IMR-90 (cell line): ENCODE measurements at regions not wholly inside any gene's neighbourhood (a gene's known extent, or its start where the extent isn't known, plus 50 kb on each side); places are given as distances from the start of the nearest gene placed in this dataset.

Experiments used
- ATAC-seq: fragments of 200-7000 bp; cut with Tn5 transposase; 2 replicates; pipeline ENCODE4 v1.9.1; 2020; ENCODE audit warnings: low read depth, mild to moderate bottlenecking, moderate library complexity
- BruUV-seq: library from RNA; stranded (reverse); fragments of 400-500 nt; replicated peaks from 2 replicates; lab custom pipeline; 2021; lab: Mats Ljungman, UMichigan
- CTCF ChIA-PET: fragments of 300-600 bp; formaldehyde crosslinking; extraction: SDS; loops from one replicate; lab custom pipeline; 2021; ENCODE audit warnings: antibody characterized with exemption; lab: Yijun Ruan, JAX
- POLR2A ChIA-PET: fragments of 300-600 bp; sonication (Branson Sonifier 250); formaldehyde crosslinking; loops from one replicate; lab custom pipeline; 2022; ENCODE audit warnings: antibody characterized with exemption; ENCODE audit not compliant: unreplicated experiment; lab: Charles Lee
- DNase-seq: peaks from one replicate; pipeline ENCODE4 v3.0.0; 2013
- H2AFZ ChIP-seq: replicated peaks from 2 replicates; pipeline ENCODE3; 2013; ENCODE audit warnings: low read length, mild to moderate bottlenecking; ENCODE audit not compliant: poor library complexity
- H2AK5ac ChIP-seq: 2 replicates; pipeline ENCODE4 v1.6.1; 2013; ENCODE audit warnings: low read depth, low read length, inconsistent platforms
- H2AK9ac ChIP-seq: replicated peaks from 2 replicates; pipeline ENCODE3; 2013; ENCODE audit warnings: mild to moderate bottlenecking, low read depth, low read length, moderate library complexity; ENCODE audit not compliant: poor library complexity
- H2BK120ac ChIP-seq: 2 replicates; pipeline ENCODE4 v1.6.1; 2013; ENCODE audit warnings: low read depth, low read length, inconsistent platforms
- H2BK15ac ChIP-seq: 3 replicates; pipeline ENCODE4 v1.6.1; 2013; ENCODE audit warnings: low read depth, low read length, inconsistent platforms
- H2BK20ac ChIP-seq: 2 replicates; pipeline ENCODE4 v1.6.1; 2013; ENCODE audit warnings: low read depth, mild to moderate bottlenecking, inconsistent platforms, low read length, moderate library complexity
- H2BK5ac ChIP-seq: 2 replicates; pipeline ENCODE4 v1.6.1; 2013; ENCODE audit warnings: mild to moderate bottlenecking, low read depth, low read length, inconsistent platforms; ENCODE audit not compliant: poor library complexity, severe bottlenecking
- H3K14ac ChIP-seq: replicated peaks from 2 replicates; pipeline ENCODE4 v1.6.1; 2013; ENCODE audit warnings: low read depth, low read length, inconsistent platforms
- H3K18ac ChIP-seq: 2 replicates; pipeline ENCODE4 v1.6.1; 2013; ENCODE audit warnings: low read depth, low read length, control low read depth
- H3K23ac ChIP-seq: 2 replicates; pipeline ENCODE4 v1.6.1; 2013; ENCODE audit warnings: low read depth, low read length, inconsistent platforms
- H3K27ac ChIP-seq: 2 replicates; pipeline ENCODE4 v1.5.1; 2013; ENCODE audit warnings: mild to moderate bottlenecking, control low read depth, low read length; ENCODE audit not compliant: insufficient read depth
- H3K27me3 ChIP-seq: 2 replicates; pipeline ENCODE4 v1.6.1; 2013; ENCODE audit warnings: low read length; ENCODE audit not compliant: control insufficient read depth, insufficient read depth
- H3K36me3 ChIP-seq: 2 replicates; pipeline ENCODE4 v1.6.1; 2013; ENCODE audit warnings: low read length, mixed read lengths; ENCODE audit not compliant: control insufficient read depth, insufficient read depth
- H3K4ac ChIP-seq: 2 replicates; pipeline ENCODE4 v1.6.1; 2013; ENCODE audit warnings: low read depth, low read length, inconsistent platforms
- H3K4me1 ChIP-seq: 2 replicates; pipeline ENCODE4 v1.6.1; 2013; ENCODE audit warnings: low read length, mixed read lengths; ENCODE audit not compliant: control insufficient read depth, insufficient read depth
- H3K4me2 ChIP-seq: 2 replicates; pipeline ENCODE4 v1.6.1; 2013; ENCODE audit warnings: low read depth, mild to moderate bottlenecking, control low read depth, low read length, moderate library complexity
- H3K4me3 ChIP-seq: 2 replicates; pipeline ENCODE4 v1.5.1; 2013; ENCODE audit warnings: low read depth, mild to moderate bottlenecking, control low read depth, low read length, moderate library complexity; ENCODE audit not compliant: insufficient read depth
- H3K56ac ChIP-seq: 2 replicates; pipeline ENCODE4 v1.6.1; 2013; ENCODE audit warnings: low read length, inconsistent platforms; ENCODE audit not compliant: insufficient read depth; ENCODE audit errors: extremely low read depth
- H3K79me1 ChIP-seq, 2 experiments: 2 replicates each; pipeline ENCODE4 v1.6.1; 2013; ENCODE audit warnings: low read length in 2 of 2, inconsistent platforms in 1 of 2, low read depth in 1 of 2
- H3K9ac ChIP-seq: 2 replicates; pipeline ENCODE4 v1.6.1; 2013; ENCODE audit warnings: low read depth, low read length, control low read depth
- H3K9me1 ChIP-seq: 2 replicates; pipeline ENCODE4 v1.6.1; 2013; ENCODE audit warnings: low read length, inconsistent platforms; ENCODE audit not compliant: insufficient read depth
- H3K9me3 ChIP-seq: 2 replicates; pipeline ENCODE4 v1.6.1; 2013; ENCODE audit warnings: low read length; ENCODE audit not compliant: control insufficient read depth, insufficient read depth
- H4K20me1 ChIP-seq: 2 replicates; pipeline ENCODE4 v1.6.1; 2013; ENCODE audit warnings: low read length, inconsistent platforms; ENCODE audit not compliant: insufficient read depth
- H4K5ac ChIP-seq: 2 replicates; pipeline ENCODE4 v1.6.1; 2013; ENCODE audit warnings: mild to moderate bottlenecking, low read depth, low read length, control low read depth
- H4K8ac ChIP-seq, 2 experiments: 2 replicates each; pipeline ENCODE4 v1.6.1; 2013; ENCODE audit warnings: low read depth in 2 of 2, low read length in 2 of 2, control low read depth in 1 of 2, inconsistent platforms in 1 of 2
- H4K91ac ChIP-seq: 2 replicates; pipeline ENCODE4 v1.6.1; 2013; ENCODE audit warnings: low read depth, low read length, inconsistent platforms; ENCODE audit not compliant: insufficient read depth
- BHLHE40 ChIP-seq: fragments of 150-350 bp; IDR thresholded peaks from 2 replicates; pipeline ENCODE4 v1.6.1; 2016; ENCODE audit warnings: mild to moderate bottlenecking, low read depth, low read length
- CEBPB ChIP-seq: IDR thresholded peaks from 2 replicates; pipeline ENCODE4 v1.6.1; 2012; ENCODE audit warnings: low read depth, low read length, improper control_type of control experiment
- CHD1 ChIP-seq: IDR thresholded peaks from 2 replicates; pipeline ENCODE4 v1.6.1; 2012; ENCODE audit warnings: low read depth, low read length, improper control_type of control experiment
- FOS ChIP-seq: fragments of 150-350 bp; IDR thresholded peaks from 2 replicates; pipeline ENCODE4 v1.6.1; 2016; ENCODE audit warnings: low read depth, low read length
- MAFK ChIP-seq: IDR thresholded peaks from 2 replicates; pipeline ENCODE4 v1.6.1; 2012; ENCODE audit warnings: low read depth, low read length, improper control_type of control experiment
- MAZ ChIP-seq: IDR thresholded peaks from 2 replicates; pipeline ENCODE4 v1.6.1; 2012; ENCODE audit warnings: low read depth, mild to moderate bottlenecking, low read length, improper control_type of control experiment, moderate library complexity, borderline replicate concordance
- MXI1 ChIP-seq: IDR thresholded peaks from 2 replicates; pipeline ENCODE4 v1.6.1; 2012; ENCODE audit warnings: low read depth, mild to moderate bottlenecking, low read length, moderate library complexity, borderline replicate concordance
- NFE2L2 ChIP-seq: fragments of 150-350 bp; IDR thresholded peaks from 2 replicates; pipeline ENCODE4 v1.6.1; 2016; ENCODE audit warnings: low read depth, mild to moderate bottlenecking, low read length
- POLR2A ChIP-seq: IDR thresholded peaks from 2 replicates; pipeline ENCODE4 v1.6.1; 2012; ENCODE audit warnings: mild to moderate bottlenecking, low read depth, low read length
- RAD21 ChIP-seq: IDR thresholded peaks from 2 replicates; pipeline ENCODE4 v1.6.1; 2012; ENCODE audit warnings: low read length, improper control_type of control experiment
- RCOR1 ChIP-seq: IDR thresholded peaks from 2 replicates; pipeline ENCODE4 v1.6.1; 2012; ENCODE audit warnings: mild to moderate bottlenecking, low read length, improper control_type of control experiment; ENCODE audit not compliant: insufficient replicate concordance
- RFX5 ChIP-seq: IDR thresholded peaks from 2 replicates; pipeline ENCODE4 v1.8.0; 2012; ENCODE audit warnings: low read depth, mild to moderate bottlenecking, low read length, moderate library complexity
- SMC3 ChIP-seq: fragments of 150-350 bp; IDR thresholded peaks from 2 replicates; pipeline ENCODE4 v1.6.1; 2016; ENCODE audit warnings: low read depth, mild to moderate bottlenecking, antibody characterized with exemption, low read length, moderate library complexity
- WGBS, 2 experiments: methylation state at CpG; one replicate each; pipeline versions ENCODE4 v1.1.5 to v1.1.7; 2013; ENCODE audit warnings: missing lambda C conversion rate in 2 of 2; ENCODE audit not compliant: insufficient read length in 1 of 2; ENCODE audit errors: extremely low coverage in 2 of 2; 5-methylcytosine and 5-hydroxymethylcytosine counted together
- dilution Hi-C: fragments of 300-500 bp; cut with HindIII; formaldehyde crosslinking; loops from one replicate; pipeline ENCODE4 v1.14.3; 2018; ENCODE audit warnings: low sequenced_read_pairs; ENCODE audit not compliant: unreplicated experiment
- in situ Hi-C: fragments of 300-500 bp; cut with MboI; formaldehyde crosslinking; loops from 3 replicates; pipeline ENCODE4 v1.14.3; 2019; ENCODE audit warnings: low sequenced_read_pairs, inconsistent platforms, mixed read lengths
- intact Hi-C: fragments of 100-400 bp; cut with micrococcal nuclease; formaldehyde crosslinking; loops from 2 replicates; pipeline ENCODE4 v1.10.0; 2022
- TF ChIP-seq, protein P1 (sequence below): fragments of 150-350 bp; IDR thresholded peaks from 2 replicates; pipeline ENCODE4 v1.6.1; 2016; ENCODE audit warnings: low read depth, mild to moderate bottlenecking, low read length, moderate library complexity, borderline replicate concordance
- TF ChIP-seq, protein P2 (sequence below): fragments of 150-350 bp; IDR thresholded peaks from 2 replicates; pipeline ENCODE4 v1.6.1; 2017; ENCODE audit warnings: mild to moderate bottlenecking, antibody characterized with exemption, low read length, low read depth
- TF ChIP-seq, protein P3 (sequence below): conservative IDR thresholded peaks from 2 replicates; pipeline ENCODE4 v1.5.1; 2012; ENCODE audit warnings: mild to moderate bottlenecking, low read depth, low read length, improper control_type of control experiment

DNA sequence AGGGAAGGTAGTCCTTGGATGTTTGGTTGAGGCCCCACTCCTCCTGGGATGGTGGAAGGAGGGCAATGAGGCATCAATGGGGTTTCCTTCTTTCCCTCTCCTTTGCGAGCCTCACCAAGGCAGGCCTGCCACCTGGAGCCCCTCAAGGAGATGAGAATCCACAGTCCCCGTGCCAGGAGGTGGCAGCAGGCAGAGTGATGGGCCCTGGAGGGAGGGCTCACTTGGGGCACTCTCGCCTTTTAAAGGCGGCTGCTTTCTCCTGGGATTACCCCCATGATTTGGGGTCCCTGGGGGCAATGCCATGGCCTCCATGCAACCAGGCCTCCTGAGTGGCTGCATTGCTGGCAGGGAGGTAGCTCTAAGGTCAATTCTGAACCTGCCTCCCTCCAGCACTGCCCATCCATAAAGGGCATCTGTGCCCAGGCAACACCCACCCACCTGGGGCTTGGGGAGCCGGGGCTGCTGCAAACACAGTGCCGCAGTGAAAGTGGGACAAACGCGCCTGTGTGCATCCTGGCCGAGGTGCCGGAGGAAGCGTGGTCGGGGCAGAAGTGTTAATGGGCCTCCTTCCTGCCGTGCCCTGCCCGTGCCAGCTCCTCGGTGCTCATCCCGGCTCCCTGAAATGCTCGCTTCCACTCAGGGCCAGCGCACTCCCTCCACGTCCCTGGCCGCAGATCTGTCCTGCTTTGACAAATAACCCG lies 55.9 kb downstream of the ZFP36L2 start:
- ChIA-PET CTCF (no interaction called here), POLR2A (no interaction called here)
- H3K4me2 ChIP-seq: no peak overlapping the region
- no peak overlapping the region; the same call in 2 of the 3 replicates for H2BK15ac ChIP-seq
- H4K91ac ChIP-seq: no peak overlapping the region
- no peak overlapping the region for H3K14ac ChIP-seq
- no peak overlapping the region for H4K5ac ChIP-seq
- H4K8ac ChIP-seq: no peak overlapping the region
- H3K4ac ChIP-seq: 0 out of 2 replicates have a peak overlapping the region, but pooled peaks have one; percentile 5
- peaks cover 15% of the 10 kb centered on the region for H3K4me1 ChIP-seq
- H2AFZ ChIP-seq: peak overlapping the region; percentile 10
- peak overlapping the region; percentile 45 for H2AK9ac ChIP-seq
- ATAC-seq (no peak), DNase-seq (no peak)
- no peak overlapping the region for H2BK120ac ChIP-seq
- 96% methylated on average over 15 of the region's 21 CpGs; no CpG with 5 or more reads in 1 of the 2 experiments for WGBS, 2 experiments
- no peak overlapping the region for H3K9ac ChIP-seq
- no peak overlapping the region for H3K4me3 ChIP-seq
- no peaks in the 10 kb centered on the region for H3K27me3 ChIP-seq
- intact Hi-C loops: no loop called here
- no peaks in the 10 kb centered on the region for H3K79me1 ChIP-seq
- H2BK5ac ChIP-seq: no peak overlapping the region
- H4K20me1 ChIP-seq: no peaks in the 10 kb centered on the region
- peaks cover 7% of the 10 kb centered on the region for H3K9me1 ChIP-seq
- in situ Hi-C loops: no loop called here
- H2AK5ac ChIP-seq: peak overlapping the region; percentile 57
- H3K9me3 ChIP-seq: peaks cover 13% of the 10 kb centered on the region
- H3K27ac ChIP-seq: no peak overlapping the region
- H2BK20ac ChIP-seq: no peak overlapping the region
- dilution Hi-C loops: no loop called here
- no peak overlapping the region for H3K56ac ChIP-seq
- H3K36me3 ChIP-seq: no peaks in the 10 kb centered on the region
- no TSS peak for BruUV-seq
- no peak overlapping the region for H3K18ac ChIP-seq
- no peak overlapping the region for H3K23ac ChIP-seq
- TF ChIP-seq RFX5 (no peak), MAZ (no peak), BHLHE40 (no peak), MXI1 (no peak), CEBPB (no peak), RCOR1 (no peak), SMC3 (no peak), MAFK (no peak), FOS (no peak), POLR2A (no peak), CHD1 (no peak), RAD21 (no peak), NFE2L2 (no peak)
- TF ChIP-seq, protein P1, sequence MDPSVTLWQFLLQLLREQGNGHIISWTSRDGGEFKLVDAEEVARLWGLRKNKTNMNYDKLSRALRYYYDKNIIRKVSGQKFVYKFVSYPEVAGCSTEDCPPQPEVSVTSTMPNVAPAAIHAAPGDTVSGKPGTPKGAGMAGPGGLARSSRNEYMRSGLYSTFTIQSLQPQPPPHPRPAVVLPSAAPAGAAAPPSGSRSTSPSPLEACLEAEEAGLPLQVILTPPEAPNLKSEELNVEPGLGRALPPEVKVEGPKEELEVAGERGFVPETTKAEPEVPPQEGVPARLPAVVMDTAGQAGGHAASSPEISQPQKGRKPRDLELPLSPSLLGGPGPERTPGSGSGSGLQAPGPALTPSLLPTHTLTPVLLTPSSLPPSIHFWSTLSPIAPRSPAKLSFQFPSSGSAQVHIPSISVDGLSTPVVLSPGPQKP: no peak
- TF ChIP-seq, protein P2, sequence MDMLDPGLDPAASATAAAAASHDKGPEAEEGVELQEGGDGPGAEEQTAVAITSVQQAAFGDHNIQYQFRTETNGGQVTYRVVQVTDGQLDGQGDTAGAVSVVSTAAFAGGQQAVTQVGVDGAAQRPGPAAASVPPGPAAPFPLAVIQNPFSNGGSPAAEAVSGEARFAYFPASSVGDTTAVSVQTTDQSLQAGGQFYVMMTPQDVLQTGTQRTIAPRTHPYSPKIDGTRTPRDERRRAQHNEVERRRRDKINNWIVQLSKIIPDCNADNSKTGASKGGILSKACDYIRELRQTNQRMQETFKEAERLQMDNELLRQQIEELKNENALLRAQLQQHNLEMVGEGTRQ: no peak
- TF ChIP-seq, protein P3, sequence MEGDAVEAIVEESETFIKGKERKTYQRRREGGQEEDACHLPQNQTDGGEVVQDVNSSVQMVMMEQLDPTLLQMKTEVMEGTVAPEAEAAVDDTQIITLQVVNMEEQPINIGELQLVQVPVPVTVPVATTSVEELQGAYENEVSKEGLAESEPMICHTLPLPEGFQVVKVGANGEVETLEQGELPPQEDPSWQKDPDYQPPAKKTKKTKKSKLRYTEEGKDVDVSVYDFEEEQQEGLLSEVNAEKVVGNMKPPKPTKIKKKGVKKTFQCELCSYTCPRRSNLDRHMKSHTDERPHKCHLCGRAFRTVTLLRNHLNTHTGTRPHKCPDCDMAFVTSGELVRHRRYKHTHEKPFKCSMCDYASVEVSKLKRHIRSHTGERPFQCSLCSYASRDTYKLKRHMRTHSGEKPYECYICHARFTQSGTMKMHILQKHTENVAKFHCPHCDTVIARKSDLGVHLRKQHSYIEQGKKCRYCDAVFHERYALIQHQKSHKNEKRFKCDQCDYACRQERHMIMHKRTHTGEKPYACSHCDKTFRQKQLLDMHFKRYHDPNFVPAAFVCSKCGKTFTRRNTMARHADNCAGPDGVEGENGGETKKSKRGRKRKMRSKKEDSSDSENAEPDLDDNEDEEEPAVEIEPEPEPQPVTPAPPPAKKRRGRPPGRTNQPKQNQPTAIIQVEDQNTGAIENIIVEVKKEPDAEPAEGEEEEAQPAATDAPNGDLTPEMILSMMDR: no peak
